ENCODE measurements at regions not wholly inside any gene's neighbourhood (a gene's known extent, or its start where the extent isn't known, plus 50 kb on each side); places are given as distances from the start of the nearest gene placed in this dataset.

DNA sequence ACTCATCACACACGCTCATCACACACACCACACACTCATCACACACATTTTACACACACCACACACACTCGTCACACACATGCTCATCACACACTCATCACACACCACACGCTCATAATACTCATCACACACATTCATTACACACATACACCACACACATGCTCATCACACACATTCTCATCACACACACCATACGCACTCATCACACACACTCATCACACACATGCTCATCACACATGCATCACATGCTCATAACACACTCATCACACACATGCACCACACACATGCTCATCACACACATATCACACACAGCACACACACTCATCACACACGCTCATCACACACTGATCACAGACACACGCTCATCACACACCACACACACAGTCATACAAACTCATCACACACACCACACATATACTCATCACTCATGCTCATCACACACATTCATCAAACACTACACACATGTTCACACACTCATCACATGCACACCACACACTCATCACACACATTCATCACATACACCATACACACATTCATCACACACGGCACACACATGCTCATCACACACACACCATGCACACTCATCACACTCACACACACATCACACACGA lies 247.1 kb upstream of the SGCG start:
- TF ChIP-seq TAF1 (IDR thresholded peaks at IDR 0.05; ENCODE audit: control insufficient read depth, extremely low read depth, insufficient read depth, low read length, severe bottlenecking): no peak
- TF ChIP-seq CTCF (IDR thresholded peaks at IDR 0.05 in 2 of 3, conservative IDR thresholded peaks at IDR 0.05 in 1 of 3; ENCODE audit: insufficient read depth in 2 of 3, low read depth in 1 of 3, low read length in 3 of 3): no peak
- TF ChIP-seq CBFA2T3 (IDR thresholded peaks at IDR 0.05): no peak
